NOMO-1 (cell line): ENCODE measurements at regions not wholly inside any gene's neighbourhood (a gene's known extent, or its start where the extent isn't known, plus 50 kb on each side); places are given as distances from the start of the nearest gene placed in this dataset.

Experiments used
- DNase-seq, 2 experiments: peaks; one replicate each; lab custom pipeline; 2025; ENCODE audit not compliant: unreplicated experiment in 2 of 2; lab: John Stamatoyannopoulos, UW

DNA sequence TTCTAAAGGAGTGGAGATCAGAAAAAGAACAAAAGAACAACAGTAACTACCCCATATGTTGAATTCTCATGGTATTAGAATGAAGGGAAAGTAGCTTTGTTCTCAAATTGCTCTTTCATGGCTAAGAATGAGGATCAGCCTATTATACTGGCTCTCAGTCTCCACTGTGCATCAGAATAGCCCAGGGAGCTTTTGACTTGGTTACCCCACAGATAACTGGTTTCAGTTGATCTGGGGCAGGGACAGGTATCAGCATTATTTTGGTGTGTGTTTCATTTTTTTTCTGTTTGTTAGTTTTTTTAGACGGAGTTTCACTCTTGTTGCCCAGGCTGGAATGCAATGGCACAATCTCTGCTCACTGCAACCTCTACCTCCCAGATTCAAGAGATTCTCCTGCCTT is 311.7 kb upstream of the TLE3 start:
- DNase-seq, result no peak

- DNase-seq, result no peak
Observed at GRCh38 chr15:70407955-70408354, 310.2 kb upstream of the TLE3 start.

- no peak for DNase-seq
Observed at GRCh38 chr15:70407336-70407670, 309.6 kb upstream of the TLE3 start.

DNA sequence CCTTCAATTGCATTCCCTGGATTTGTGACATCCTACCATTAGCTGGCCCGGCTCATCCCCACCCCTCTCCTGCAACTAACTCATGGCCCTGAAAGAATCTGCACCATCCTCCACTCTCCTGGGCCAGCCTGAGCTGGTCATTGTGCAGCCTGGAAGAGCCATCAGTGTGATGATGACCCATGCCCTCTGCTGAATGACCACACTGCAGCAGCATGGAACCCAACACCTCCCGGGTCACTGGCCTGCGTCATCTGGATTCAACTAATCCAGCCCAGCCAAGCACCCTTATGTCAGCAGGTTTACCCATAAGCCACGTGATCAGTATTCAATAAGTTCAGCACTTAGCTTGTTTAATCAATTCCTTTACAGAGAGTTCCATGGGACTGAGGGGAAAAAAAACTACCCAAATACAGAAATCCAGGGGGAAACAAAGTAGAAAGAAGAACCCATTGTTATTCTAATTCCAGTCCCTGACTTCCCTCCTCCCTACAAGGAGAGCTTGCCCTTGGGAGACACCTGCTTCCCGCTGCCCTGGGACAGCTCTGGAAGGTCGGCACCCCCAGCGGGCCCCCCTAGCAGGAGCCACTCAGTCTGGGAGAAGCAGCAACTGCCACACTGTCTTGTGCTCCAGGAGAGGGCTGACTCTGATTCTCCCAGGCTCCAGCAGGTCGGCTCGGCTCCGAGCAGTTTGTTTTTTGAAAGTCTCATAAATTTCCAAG is 309.1 kb upstream of the TLE3 start:
- no peak for DNase-seq

DNA sequence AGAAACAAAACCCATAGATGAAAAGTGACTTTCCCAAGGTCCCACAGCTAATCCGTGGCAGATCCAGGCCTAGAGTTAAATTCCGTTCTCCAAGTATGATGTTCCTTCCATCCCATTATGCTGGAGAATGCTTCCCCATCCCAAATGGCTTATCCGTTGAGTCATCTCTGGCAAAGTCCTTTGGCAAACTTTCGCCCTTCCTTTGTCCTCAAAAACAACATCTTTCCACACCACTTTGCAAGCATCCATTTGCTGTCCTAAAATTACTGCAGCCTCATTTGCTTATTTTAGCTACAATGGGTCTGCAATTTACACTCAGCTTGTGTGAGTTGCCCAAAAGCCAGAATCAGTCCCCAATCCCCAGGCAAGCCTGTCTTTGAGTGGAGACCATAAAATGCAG is 304.0 kb upstream of the TLE3 start:
- no peak for DNase-seq

DNA sequence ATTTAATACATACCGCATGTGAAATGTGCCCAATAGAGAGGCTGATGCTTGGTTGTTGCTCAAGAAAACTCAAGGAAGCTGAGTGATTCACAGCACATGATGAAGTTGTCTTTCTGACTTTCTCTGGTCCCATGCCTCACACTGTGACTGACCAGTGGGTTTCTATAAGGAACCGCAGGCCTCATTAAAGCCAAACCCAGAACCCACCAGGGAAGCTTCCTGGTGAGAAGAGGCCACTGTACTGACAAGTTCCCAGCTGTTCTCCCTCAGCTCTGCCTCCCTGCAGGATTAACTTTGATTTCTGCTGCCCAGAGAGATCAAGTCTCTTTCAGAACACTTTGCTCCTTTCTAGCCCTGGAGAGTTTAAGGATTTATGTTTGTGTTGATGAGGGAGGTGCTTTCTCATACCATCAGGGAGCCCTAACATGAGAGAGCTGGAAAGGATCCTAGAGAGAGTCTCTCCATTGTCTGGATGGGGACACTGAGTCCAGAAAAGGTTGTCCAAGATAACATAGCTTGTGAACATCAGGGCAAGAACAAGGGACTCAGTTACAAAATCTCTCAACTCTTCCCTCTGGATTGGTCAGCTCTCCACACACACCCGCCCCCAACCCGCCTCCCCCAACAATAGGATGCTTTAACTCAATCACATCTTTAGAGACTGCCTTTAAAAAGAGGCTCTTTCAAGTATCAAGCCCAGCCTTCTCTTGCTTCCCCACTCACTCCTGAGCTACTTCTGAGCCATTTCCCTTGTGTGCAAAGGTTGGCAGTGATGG is 303.2 kb upstream of the TLE3 start:
- DNase-seq, result no peak

DNA sequence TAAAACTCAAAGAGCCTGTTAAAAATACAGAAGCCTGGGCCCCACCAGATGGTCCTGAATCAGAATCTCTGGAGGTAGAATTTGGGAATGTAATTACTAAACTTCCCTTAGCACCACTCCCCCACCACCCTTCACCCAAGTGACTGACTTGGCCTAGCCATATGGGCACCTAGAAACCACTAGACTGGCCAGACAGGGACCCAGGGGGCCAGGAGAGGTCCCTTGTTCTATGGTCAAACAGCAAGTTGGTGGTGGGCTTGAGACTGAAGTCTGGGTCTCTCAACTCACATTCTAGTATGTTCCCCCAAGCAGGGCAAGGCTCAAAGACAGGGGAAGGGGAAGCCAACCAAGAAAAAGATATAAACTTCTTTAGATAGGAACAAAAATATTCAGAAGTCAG is 301.5 kb upstream of the TLE3 start:
- no peak for DNase-seq

DNA sequence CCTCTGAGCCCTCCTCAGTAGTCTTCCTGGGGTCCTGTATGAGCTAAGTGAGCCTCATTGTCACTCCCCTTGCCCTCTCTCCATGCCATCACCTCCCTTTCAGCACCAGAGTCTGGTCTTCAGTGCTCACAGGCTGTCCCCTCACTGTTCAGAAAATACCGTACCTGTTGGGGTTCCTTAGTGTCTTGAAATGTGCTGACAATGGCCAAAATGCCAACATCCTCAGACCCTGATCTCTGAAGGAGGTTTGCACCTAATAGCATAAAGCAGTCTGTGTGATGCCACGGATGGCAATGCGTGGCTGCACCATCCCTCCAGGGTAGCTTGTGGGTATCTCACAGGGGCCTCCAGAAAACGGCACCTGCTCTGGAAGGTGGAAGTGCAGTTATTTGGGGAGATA is 301.0 kb upstream of the TLE3 start:
- DNase-seq, result no peak

DNA sequence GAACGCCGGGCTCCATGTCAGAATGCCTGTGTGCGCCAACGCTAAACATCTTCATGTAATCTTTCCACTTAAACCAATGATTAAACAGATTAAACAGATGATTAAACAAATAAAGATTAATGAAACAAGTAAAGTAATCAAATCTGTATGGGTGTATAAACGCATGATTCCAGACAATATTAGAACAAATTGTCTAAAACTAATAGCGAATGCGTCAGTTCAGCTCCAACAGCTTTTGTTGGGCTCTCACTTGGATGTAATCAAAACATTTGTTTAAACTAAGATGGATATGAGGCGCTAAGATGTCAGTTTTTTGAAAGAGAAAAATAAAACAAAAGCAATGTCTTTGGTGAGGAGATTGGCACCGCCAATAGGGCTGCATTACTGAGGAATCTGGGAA is 299.1 kb upstream of the TLE3 start:
- no peak for DNase-seq

DNA sequence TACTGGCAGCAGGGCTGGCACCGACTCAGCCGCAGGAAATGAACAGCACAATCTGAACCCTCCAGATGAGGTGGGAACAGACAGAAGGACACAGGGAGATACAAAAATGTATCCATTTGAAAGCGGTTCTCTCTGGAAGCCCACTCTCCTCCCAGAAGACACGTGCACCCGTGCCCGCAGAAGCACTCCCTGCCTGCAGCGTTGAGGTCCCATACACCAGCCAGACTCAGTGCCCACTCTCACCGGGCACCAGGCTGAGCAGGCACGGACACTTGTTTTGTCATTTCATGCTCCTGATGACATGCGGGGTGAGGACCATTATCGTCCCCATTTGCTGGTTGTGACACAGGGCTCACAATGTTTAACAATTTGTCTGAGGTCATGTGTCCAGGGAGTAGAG is 297.4 kb upstream of the TLE3 start:
- DNase-seq, result no peak

DNA sequence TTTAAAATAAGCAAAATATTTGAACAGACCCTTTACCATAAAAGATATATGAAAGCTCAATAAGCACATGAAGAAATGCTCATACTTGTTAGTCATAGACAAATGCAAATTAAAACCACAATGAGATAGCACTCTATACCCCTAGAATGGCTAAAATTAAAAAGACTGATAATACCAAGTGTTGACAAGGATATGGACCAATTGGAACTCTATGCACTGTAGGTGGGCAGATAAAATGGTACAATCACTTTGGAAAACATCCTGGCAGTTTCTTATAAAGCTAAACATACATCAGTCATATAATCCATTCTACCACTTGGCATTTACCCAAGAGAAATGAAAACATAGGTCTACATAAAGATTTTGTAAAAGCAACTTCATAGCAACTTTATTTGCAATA is 293.0 kb upstream of the TLE3 start:
- no peak for DNase-seq

DNA sequence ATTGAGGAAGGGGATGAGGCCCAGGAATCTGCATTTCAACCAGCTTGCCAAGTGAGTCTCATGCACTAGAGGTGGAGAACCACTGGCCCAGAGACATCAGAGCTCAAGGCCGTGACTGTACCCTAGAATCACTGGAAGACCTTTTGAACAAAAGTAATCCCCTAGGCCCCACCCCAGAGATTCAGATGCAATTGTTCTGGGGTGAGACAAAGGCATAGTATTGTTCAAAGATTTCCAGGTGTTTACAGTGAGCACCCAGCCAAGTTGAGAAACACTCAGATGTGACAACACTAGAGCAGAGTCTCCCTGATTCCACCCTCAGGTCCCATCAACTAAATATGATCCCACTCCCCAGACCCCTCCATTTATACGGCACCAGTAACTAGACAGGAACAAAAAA is 290.3 kb upstream of the TLE3 start:
- no peak for DNase-seq

GRCh38 chr15:70387081-70387480 is 289.4 kb upstream of the TLE3 start:
- DNase-seq, result no peak

GRCh38 chr15:70385711-70386110 is 288.0 kb upstream of the TLE3 start:
- no peak for DNase-seq

GRCh38 chr15:70385052-70385451 is 287.3 kb upstream of the TLE3 start:
- no peak for DNase-seq

GRCh38 chr15:70383856-70384255 is 286.1 kb upstream of the TLE3 start:
- DNase-seq, result no peak

- DNase-seq, result no peak
Observed at GRCh38 chr15:70382762-70383458, 285.2 kb upstream of the TLE3 start.

DNA sequence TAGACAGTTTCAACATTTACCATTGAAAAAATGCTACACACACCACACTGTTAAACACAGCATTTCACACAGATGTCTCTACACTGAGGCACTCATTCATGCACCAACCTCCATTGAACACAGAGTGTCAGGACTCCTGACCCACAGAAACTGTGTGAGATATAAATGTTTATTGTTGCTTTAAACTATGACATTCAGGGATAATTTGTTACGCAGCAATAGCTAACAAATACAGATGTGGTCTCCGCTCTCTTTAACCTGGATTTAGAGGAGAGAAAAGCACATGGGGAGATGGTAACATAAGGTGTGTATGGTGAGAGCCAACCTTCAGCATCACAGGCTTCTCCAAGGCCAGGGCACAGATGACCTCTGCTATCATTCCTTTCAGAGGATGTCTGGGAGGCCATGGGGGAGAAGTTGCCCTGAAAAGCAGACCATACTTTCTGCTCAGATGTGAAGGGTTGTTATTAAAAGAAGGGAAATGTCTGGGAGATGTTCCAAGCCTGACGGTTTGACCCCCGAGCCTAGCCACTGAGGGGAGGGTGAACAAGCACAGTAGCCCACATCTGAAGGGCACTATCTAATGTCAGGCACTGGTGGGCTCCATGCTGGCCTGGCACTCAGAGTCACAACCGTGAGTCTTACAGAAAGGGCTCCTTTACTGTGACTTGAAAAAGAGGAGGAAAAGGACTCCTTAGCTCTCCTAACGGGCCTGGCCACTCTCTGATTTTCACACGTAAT is 284.5 kb upstream of the TLE3 start:
- no peak for DNase-seq

DNA sequence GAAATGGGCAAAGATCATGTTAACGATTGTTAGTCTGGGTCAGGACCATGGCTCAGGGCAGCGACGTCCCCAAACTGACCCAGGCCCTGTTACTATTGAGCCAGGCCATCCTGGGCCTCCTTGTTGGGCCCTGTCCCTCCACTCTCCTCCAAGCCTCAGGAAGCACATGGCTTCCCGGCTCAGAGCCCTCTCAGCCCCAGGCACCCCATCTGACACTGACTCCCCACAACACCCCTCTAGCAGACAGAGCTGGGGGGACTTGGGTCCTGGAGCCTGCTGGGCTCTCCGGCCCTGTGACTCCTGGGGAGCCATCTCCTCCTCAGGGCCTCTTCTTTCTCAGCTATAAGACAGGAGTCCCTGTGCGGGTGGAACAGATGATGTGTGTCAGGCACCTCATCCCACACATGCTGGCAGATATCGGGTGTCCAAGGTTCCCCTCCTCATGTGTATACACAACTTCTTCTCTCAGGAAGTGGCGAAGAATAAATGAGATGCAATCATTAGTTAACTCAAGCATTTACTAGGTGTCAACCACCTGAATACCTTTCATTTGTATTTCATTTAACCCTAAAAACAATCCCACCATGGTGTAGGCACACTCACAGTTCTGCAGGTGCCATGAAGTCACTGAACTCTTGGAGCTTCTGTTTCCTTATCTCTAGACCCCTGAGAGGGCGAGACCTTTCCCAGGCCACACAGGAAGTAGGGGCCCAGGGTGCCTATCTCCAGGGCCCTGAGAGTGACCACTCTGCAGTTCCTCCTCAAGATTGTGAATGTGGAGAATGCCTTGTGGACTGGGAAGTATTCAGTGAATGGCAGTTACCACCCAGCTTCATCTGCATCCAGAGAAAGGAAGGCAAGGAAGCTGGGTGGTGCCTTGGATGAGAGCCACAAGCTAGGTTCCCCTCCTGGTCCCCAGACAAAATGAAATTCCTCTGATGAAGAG is 282.5 kb upstream of the TLE3 start:
- DNase-seq, result no peak

- no peak for DNase-seq
Observed at GRCh38 chr15:70379134-70379533, 281.4 kb upstream of the TLE3 start.
